WTC11 (cell line): ENCODE measurements at regions not wholly inside any gene's neighbourhood (a gene's known extent, or its start where the extent isn't known, plus 50 kb on each side); places are given as distances from the start of the nearest gene placed in this dataset.

Source experiments
- CBFB ChIP-seq: sonication (generic); formaldehyde crosslinking; IDR thresholded peaks from 2 replicates; pipeline ENCODE4 v1.8.1; 2022; ENCODE audit warnings: mild to moderate bottlenecking, low read depth, missing genetic modification reagents
- ESRRA ChIP-seq: sonication (generic); formaldehyde crosslinking; IDR thresholded peaks from 2 replicates; pipeline ENCODE4 v1.8.1; 2022; ENCODE audit warnings: mild to moderate bottlenecking, missing genetic modification reagents, borderline replicate concordance
- GRHL2 ChIP-seq: fragments of 250-450 bp; sonication (Bioruptor Pico); IDR thresholded peaks from 2 replicates; pipeline ENCODE4 v1.8.0; 2022; ENCODE audit warnings: mild to moderate bottlenecking, moderate library complexity; ENCODE audit not compliant: insufficient replicate concordance, severe bottlenecking
- NR2C2 ChIP-seq: sonication (generic); formaldehyde crosslinking; IDR thresholded peaks from 2 replicates; pipeline ENCODE4 v1.8.0; 2022; ENCODE audit warnings: mild to moderate bottlenecking, missing genetic modification reagents
- NR3C1 ChIP-seq: sonication (generic); formaldehyde crosslinking; conservative IDR thresholded peaks from 2 replicates; pipeline ENCODE4 v1.8.1; 2023; ENCODE audit warnings: low read depth, mild to moderate bottlenecking, missing genetic modification reagents
- TF ChIP-seq, protein P1 (sequence below): fragments of 200-600 bp; IDR thresholded peaks from 2 replicates; pipeline ENCODE4 v1.8.0; 2022; ENCODE audit warnings: antibody characterized with exemption
- TF ChIP-seq, protein P2 (sequence below): sonication (generic); formaldehyde crosslinking; IDR thresholded peaks from 2 replicates; pipeline ENCODE4 v1.8.1; 2023; ENCODE audit warnings: mild to moderate bottlenecking, missing genetic modification reagents
- TF ChIP-seq, protein P3 (sequence below): sonication (generic); formaldehyde crosslinking; IDR thresholded peaks from 2 replicates; pipeline ENCODE4 v1.8.1; 2023; ENCODE audit warnings: mild to moderate bottlenecking, missing genetic modification reagents, moderate library complexity
- TF ChIP-seq, protein P4 (sequence below): sonication (generic); formaldehyde crosslinking; IDR thresholded peaks from 2 replicates; pipeline ENCODE4 v1.8.1; 2022; ENCODE audit warnings: mild to moderate bottlenecking, moderate library complexity, missing genetic modification reagents
- TF ChIP-seq, protein P5 (sequence below): sonication (generic); formaldehyde crosslinking; IDR thresholded peaks from 2 replicates; pipeline ENCODE4 v1.8.1; 2023; ENCODE audit warnings: mild to moderate bottlenecking, missing genetic modification reagents, moderate library complexity
- TF ChIP-seq, protein P6 (sequence below): fragments of 250-450 bp; sonication (Bioruptor Pico); IDR thresholded peaks from 2 replicates; pipeline ENCODE4 v2.1.2; 2022; ENCODE audit warnings: mild to moderate bottlenecking, moderate library complexity

DNA sequence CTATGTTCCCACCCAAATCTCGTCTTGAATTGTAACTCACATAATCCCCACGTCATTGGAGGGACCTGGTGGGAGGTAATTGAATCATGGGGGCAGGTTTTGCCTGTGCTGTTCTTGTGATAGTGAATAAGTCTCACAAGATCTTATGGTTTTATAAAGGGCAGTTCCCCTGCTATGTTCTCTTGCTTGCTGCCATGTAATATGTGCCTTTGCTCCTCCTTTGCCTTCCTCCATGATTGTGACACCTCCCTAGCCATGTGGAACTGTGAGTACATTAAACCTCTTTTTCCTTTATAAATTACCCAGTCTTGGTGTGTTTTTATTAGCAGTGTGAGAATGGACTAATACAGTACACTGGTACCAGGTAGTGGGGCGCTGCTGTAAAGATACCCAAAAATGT lies 177.6 kb upstream of the SYT10 start:
- TF ChIP-seq, protein P1, sequence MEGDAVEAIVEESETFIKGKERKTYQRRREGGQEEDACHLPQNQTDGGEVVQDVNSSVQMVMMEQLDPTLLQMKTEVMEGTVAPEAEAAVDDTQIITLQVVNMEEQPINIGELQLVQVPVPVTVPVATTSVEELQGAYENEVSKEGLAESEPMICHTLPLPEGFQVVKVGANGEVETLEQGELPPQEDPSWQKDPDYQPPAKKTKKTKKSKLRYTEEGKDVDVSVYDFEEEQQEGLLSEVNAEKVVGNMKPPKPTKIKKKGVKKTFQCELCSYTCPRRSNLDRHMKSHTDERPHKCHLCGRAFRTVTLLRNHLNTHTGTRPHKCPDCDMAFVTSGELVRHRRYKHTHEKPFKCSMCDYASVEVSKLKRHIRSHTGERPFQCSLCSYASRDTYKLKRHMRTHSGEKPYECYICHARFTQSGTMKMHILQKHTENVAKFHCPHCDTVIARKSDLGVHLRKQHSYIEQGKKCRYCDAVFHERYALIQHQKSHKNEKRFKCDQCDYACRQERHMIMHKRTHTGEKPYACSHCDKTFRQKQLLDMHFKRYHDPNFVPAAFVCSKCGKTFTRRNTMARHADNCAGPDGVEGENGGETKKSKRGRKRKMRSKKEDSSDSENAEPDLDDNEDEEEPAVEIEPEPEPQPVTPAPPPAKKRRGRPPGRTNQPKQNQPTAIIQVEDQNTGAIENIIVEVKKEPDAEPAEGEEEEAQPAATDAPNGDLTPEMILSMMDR = no peak
- TF ChIP-seq CBFB (CRISPR knock-in tag) = no peak
- TF ChIP-seq, protein P2, sequence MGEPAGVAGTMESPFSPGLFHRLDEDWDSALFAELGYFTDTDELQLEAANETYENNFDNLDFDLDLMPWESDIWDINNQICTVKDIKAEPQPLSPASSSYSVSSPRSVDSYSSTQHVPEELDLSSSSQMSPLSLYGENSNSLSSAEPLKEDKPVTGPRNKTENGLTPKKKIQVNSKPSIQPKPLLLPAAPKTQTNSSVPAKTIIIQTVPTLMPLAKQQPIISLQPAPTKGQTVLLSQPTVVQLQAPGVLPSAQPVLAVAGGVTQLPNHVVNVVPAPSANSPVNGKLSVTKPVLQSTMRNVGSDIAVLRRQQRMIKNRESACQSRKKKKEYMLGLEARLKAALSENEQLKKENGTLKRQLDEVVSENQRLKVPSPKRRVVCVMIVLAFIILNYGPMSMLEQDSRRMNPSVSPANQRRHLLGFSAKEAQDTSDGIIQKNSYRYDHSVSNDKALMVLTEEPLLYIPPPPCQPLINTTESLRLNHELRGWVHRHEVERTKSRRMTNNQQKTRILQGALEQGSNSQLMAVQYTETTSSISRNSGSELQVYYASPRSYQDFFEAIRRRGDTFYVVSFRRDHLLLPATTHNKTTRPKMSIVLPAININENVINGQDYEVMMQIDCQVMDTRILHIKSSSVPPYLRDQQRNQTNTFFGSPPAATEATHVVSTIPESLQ (CRISPR knock-in tag) = no peak
- TF ChIP-seq ESRRA (CRISPR knock-in tag) = no peak
- TF ChIP-seq, protein P3, sequence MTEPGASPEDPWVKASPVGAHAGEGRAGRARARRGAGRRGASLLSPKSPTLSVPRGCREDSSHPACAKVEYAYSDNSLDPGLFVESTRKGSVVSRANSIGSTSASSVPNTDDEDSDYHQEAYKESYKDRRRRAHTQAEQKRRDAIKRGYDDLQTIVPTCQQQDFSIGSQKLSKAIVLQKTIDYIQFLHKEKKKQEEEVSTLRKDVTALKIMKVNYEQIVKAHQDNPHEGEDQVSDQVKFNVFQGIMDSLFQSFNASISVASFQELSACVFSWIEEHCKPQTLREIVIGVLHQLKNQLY (CRISPR knock-in tag) = no peak
- TF ChIP-seq NR2C2 (CRISPR knock-in tag) = no peak
- TF ChIP-seq, protein P4, sequence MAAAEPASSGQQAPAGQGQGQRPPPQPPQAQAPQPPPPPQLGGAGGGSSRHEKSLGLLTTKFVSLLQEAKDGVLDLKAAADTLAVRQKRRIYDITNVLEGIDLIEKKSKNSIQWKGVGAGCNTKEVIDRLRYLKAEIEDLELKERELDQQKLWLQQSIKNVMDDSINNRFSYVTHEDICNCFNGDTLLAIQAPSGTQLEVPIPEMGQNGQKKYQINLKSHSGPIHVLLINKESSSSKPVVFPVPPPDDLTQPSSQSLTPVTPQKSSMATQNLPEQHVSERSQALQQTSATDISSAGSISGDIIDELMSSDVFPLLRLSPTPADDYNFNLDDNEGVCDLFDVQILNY (CRISPR knock-in tag) = no peak
- TF ChIP-seq GRHL2 (CRISPR knock-in tag) = no peak
- TF ChIP-seq, protein P5, sequence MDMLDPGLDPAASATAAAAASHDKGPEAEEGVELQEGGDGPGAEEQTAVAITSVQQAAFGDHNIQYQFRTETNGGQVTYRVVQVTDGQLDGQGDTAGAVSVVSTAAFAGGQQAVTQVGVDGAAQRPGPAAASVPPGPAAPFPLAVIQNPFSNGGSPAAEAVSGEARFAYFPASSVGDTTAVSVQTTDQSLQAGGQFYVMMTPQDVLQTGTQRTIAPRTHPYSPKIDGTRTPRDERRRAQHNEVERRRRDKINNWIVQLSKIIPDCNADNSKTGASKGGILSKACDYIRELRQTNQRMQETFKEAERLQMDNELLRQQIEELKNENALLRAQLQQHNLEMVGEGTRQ (CRISPR knock-in tag) = no peak
- TF ChIP-seq, protein P6, sequence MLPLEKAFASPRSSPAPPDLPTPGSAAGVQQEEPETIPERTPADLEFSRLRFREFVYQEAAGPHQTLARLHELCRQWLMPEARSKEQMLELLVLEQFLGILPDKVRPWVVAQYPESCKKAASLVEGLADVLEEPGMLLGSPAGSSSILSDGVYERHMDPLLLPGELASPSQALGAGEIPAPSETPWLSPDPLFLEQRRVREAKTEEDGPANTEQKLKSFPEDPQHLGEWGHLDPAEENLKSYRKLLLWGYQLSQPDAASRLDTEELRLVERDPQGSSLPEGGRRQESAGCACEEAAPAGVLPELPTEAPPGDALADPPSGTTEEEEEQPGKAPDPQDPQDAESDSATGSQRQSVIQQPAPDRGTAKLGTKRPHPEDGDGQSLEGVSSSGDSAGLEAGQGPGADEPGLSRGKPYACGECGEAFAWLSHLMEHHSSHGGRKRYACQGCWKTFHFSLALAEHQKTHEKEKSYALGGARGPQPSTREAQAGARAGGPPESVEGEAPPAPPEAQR (CRISPR knock-in tag) = no peak
- no peak for TF ChIP-seq NR3C1 (CRISPR knock-in tag)
